PC-9 (cell line): ENCODE measurements at regions not wholly inside any gene's neighbourhood (a gene's known extent, or its start where the extent isn't known, plus 50 kb on each side); places are given as distances from the start of the nearest gene placed in this dataset.

Experiments
- CTCF ChIP-seq: fragments of 200-600 bp; sonication (generic); conservative IDR thresholded peaks from 2 replicates; pipeline ENCODE4 v1.6.1; 2017; ENCODE audit warnings: mixed run types, antibody characterized with exemption, mild to moderate bottlenecking, moderate library complexity
- EZH2 ChIP-seq: fragments of 200-600 bp; sonication (generic); IDR thresholded peaks from 2 replicates; pipeline ENCODE4 v1.8.0; 2017; ENCODE audit warnings: antibody characterized with exemption, low read depth

- no peak for TF ChIP-seq CTCF
- no peak for TF ChIP-seq EZH2
These were observed 213.6 kb upstream of the SESN3 start for GRCh38 chr11:95444309-95445241.
